ENCODE measurements at regions not wholly inside any gene's neighbourhood (a gene's known extent, or its start where the extent isn't known, plus 50 kb on each side); places are given as distances from the start of the nearest gene placed in this dataset.

GRCh38 chr13:48833412-48833811, 142.3 kb upstream of the FNDC3A start:
- no peaks in the 10 kb centered on the region for H3K4me1 ChIP-seq (ENCODE audit: insufficient read depth, low read length)
- no peaks in the 10 kb centered on the region for H4K20me1 ChIP-seq (ENCODE audit: insufficient read depth, low read length)
- ChIA-PET CTCF (ENCODE audit: low intra/inter-chr PET ratio, low total read pairs) (no interaction called here), POLR2A (no interaction called here)
- H3K36me3 ChIP-seq (replicated peaks in 1 of 2; ENCODE audit: control insufficient read depth in 1 of 2, insufficient read depth in 2 of 2, low read length in 2 of 2) = no peaks in the 10 kb centered on the region
- H2AFZ ChIP-seq (ENCODE audit: low read length) = no peak overlapping the region
- BruUV-seq (replicated peaks) = no TSS peak
- no peak overlapping the region for H3K4me3 ChIP-seq (replicated peaks in 1 of 3; ENCODE audit: insufficient read depth in 1 of 3, low read depth in 2 of 3, low read length in 3 of 3)
- intact Hi-C loops (cut with micrococcal nuclease; ENCODE audit: unreplicated experiment) = no loop called here
- in situ Hi-C loops (cut with HindIII; ENCODE audit: extremely low pct_ligation_motif_present, low pct_unique_long_range_greater_than_20kb) = no loop called here
- H3K4me2 ChIP-seq (ENCODE audit: low read depth, low read length) = no peak overlapping the region
- no peak overlapping the region for H3K27ac ChIP-seq (ENCODE audit: extremely low read length, insufficient read depth, low read length)
- no peak for ATAC-seq
- DNase-seq (ENCODE audit: low spot score) = no peak
- H3K9ac ChIP-seq (ENCODE audit: insufficient read depth, low read depth, low read length) = no peak overlapping the region
- H3K9me3 ChIP-seq (ENCODE audit: low read length) = no peaks in the 10 kb centered on the region
- FAIRE-seq = no peak
- WGBS (ENCODE audit: low lambda C conversion rate) = 17% methylated on average over 3 of the region's 3 CpGs
- no peaks in the 10 kb centered on the region for H3K79me2 ChIP-seq (ENCODE audit: insufficient read depth, low read length)
- no peaks in the 10 kb centered on the region for H3K27me3 ChIP-seq (ENCODE audit: control insufficient read depth in 1 of 2, insufficient read depth in 2 of 2, low read length in 2 of 2)
- TF ChIP-seq FOXO1 (CRISPR knock-in tag; IDR thresholded peaks at IDR 0.05) (no peak), MEIS2 (CRISPR knock-in tag; IDR thresholded peaks at IDR 0.05) (no peak), KDM2A (CRISPR knock-in tag; IDR thresholded peaks at IDR 0.05; ENCODE audit: borderline replicate concordance, low read depth) (no peak), ZHX2 (IDR thresholded peaks at IDR 0.05; ENCODE audit: low read depth) (no peak), ZHX2 (CRISPR knock-in tag; IDR thresholded peaks at IDR 0.05; ENCODE audit: borderline replicate concordance) (no peak), ZFP1 (CRISPR knock-in tag; IDR thresholded peaks at IDR 0.05) (no peak), HCFC1 (IDR thresholded peaks at IDR 0.05; ENCODE audit: low read depth, low read length) (no peak), ZNF260 (CRISPR knock-in tag; IDR thresholded peaks at IDR 0.05; ENCODE audit: borderline replicate concordance, low read depth) (no peak), MXD3 (CRISPR knock-in tag; IDR thresholded peaks at IDR 0.05) (no peak), ETS1 (CRISPR knock-in tag; IDR thresholded peaks at IDR 0.05) (no peak), E2F1 (CRISPR knock-in tag; IDR thresholded peaks at IDR 0.05) (no peak), MED1 (CRISPR knock-in tag; IDR thresholded peaks at IDR 0.05) (no peak), ZFP36L1 (CRISPR knock-in tag; IDR thresholded peaks at IDR 0.05) (no peak), TFDP2 (CRISPR knock-in tag; IDR thresholded peaks at IDR 0.05) (no peak), ZNF234 (CRISPR knock-in tag; conservative IDR thresholded peaks at IDR 0.05) (no peak), NKX3-1 (CRISPR knock-in tag; IDR thresholded peaks at IDR 0.05) (no peak), PLRG1 (conservative IDR thresholded peaks at IDR 0.05) (no peak)

Data from HepG2 (cell line).